Activated T-cell treated with anti-CD3 and anti-CD28 coated beads, Interleukin-2, amount 50 U/mL, for 72 hours (primary cell): ENCODE measurements at regions not wholly inside any gene's neighbourhood (a gene's known extent, or its start where the extent isn't known, plus 50 kb on each side); places are given as distances from the start of the nearest gene placed in this dataset.
"Not testable (repeated sequence)": the region's sequence is repeated elsewhere in the genome, so short reads cannot be mapped to it uniquely, and the experiment has no call there.

Experiments
- ATAC-seq, 2 donors: fragments of 150-1000 bp; cut with Tn5 transposase; replicated peaks in 1 of 2; 2 replicates each; pipeline ENCODE4 v1.10.0; 2021; ENCODE audit warnings: moderate library complexity in 2 of 2, mild to moderate bottlenecking in 1 of 2
- DNase-seq, 2 donors: peaks; one replicate each; pipeline ENCODE4 v3.0.0; 2021 to 2022; ENCODE audit warnings: mixed read lengths in 1 of 2
- H3K27ac Mint-ChIP-seq: one replicate; pipeline ENCODE4 v1.8.0; 2022; ENCODE audit warnings: mild to moderate bottlenecking, moderate library complexity, mixed read lengths
- H3K27me3 Mint-ChIP-seq: one replicate; pipeline ENCODE4 v1.8.0; 2022; ENCODE audit warnings: low read depth, mixed read lengths
- H3K36me3 Mint-ChIP-seq, 2 donors: one replicate each; pipeline ENCODE4 v1.8.0; 2022; ENCODE audit warnings: mixed read lengths in 2 of 2, mild to moderate bottlenecking in 1 of 2; ENCODE audit not compliant: insufficient read depth in 2 of 2
- H3K4me1 Mint-ChIP-seq: one replicate; pipeline ENCODE4 v1.8.0; 2022; ENCODE audit warnings: low read depth, mixed read lengths
- H3K4me3 Mint-ChIP-seq, 2 donors: one replicate each; pipeline ENCODE4 v1.8.0; 2022; ENCODE audit warnings: mild to moderate bottlenecking in 2 of 2, mixed read lengths in 2 of 2, moderate library complexity in 2 of 2
- H3K9me3 Mint-ChIP-seq, 2 donors: one replicate each; pipeline ENCODE4 v1.8.0; 2022; ENCODE audit warnings: mixed read lengths in 2 of 2

DNA sequence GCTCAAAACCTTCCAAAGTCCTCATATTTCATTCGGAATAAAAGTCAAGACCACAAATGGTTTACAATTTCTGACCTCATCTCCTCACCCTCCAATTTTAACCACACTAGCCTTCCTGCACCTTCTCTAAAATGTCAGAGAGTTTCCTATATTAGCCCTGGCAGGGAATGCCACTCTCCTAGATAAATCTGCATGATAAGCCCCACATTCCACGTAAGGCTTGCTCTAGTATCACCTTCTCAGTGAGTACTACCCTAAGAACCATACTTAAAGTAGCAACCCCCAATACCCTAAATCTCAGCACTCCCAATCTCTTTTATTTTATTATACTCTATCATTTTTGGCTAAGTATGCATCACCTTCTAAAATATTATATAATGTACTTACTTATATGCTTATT is 100.5 kb upstream of the SLITRK5 start:
- Mint-ChIP-seq H3K27ac (no peak overlapping the region), H3K4me3 (no peak overlapping the region), H3K27me3 (no peaks in the 10 kb centered on the region), H3K9me3 (peaks cover 7 to 12% of the 10 kb centered on the region in 2 donors), H3K4me1 (no peaks in the 10 kb centered on the region), H3K36me3 (no peaks in the 10 kb centered on the region)
- DNase-seq (no peak), ATAC-seq (no peak)

DNA sequence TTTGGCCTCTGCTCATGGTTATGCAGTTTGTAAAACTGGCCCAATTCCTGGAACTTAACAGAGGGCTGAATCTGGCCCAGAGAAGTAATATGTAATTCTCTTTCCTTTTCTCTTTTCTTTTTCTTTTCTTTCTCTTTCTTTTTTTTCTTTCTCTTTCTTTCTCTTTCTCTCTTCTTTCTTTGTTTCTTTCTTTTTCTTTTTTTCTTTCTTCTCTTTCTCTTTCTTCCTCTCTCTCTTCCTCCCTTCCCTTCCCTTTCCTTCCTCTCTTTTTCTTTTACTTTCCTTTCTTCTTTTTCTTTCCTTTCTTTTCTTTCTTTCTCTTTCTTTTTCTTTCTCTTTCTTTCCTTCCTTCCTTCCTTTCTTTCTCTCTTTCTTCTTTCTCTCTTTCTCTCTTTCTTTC is 88.8 kb upstream of the SLITRK5 start:
- H3K4me1 Mint-ChIP-seq, result no peaks in the 10 kb centered on the region
- peaks cover 8 to 19% of the 10 kb centered on the region in 2 donors for H3K9me3 Mint-ChIP-seq
- H3K27me3 Mint-ChIP-seq, result no peaks in the 10 kb centered on the region
- no peak overlapping the region for H3K4me3 Mint-ChIP-seq
- DNase-seq, result no peak
- ATAC-seq, result no peak
- H3K27ac Mint-ChIP-seq, result no peak overlapping the region
- H3K36me3 Mint-ChIP-seq, result no peaks in the 10 kb centered on the region

DNA sequence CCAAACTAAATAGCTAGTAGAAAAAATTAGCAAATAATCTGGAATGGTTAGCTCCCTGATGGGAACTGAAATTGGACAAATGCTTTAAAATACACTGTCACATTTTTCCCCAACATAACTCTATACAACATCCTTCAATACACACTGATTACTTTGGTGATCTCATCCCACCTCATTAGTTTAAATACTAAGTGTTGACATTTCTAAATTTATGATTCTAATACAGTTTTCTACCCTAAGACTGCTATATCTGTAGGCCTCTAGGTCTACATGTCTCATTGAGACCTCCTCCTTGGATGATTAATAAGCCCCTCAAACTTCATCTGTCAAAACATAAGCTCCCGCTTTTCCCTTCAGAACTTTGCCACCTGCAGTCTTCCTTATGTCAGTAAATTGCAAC is 80.7 kb upstream of the SLITRK5 start:
- ATAC-seq, result no peak
- no peaks in the 10 kb centered on the region for H3K36me3 Mint-ChIP-seq
- H3K4me1 Mint-ChIP-seq, result no peaks in the 10 kb centered on the region
- H3K9me3 Mint-ChIP-seq, result peaks cover 9 to 11% of the 10 kb centered on the region in 2 donors
- H3K4me3 Mint-ChIP-seq, result no peak overlapping the region
- no peaks in the 10 kb centered on the region for H3K27me3 Mint-ChIP-seq
- no peak for DNase-seq
- H3K27ac Mint-ChIP-seq, result no peak overlapping the region

DNA sequence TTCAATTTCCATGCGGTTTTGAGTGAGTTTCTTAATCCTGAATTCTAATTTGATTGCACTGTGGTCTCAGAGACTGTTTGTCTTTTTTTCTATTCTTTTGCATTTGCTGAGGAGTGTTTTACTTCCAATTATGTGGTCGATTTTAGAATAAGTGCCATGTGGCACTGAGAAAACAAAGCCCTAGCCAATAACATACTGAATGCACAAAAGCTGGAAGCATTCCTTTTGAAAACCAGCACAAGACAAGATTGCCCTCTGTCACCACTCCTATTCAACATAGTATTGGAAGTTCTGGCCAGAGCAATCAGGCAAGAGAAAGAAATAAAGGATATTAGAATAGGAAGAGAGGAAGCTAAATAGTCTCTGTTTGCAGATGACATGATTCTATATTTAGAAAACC is 66.7 kb upstream of the SLITRK5 start:
- not testable (repeated sequence) for DNase-seq, H3K27me3 Mint-ChIP-seq, H3K27ac Mint-ChIP-seq, H3K4me3 Mint-ChIP-seq, H3K4me1 Mint-ChIP-seq, ATAC-seq, H3K36me3 Mint-ChIP-seq
- H3K9me3 Mint-ChIP-seq, result peaks cover 9 to 18% of the 10 kb centered on the region in 2 donors

DNA sequence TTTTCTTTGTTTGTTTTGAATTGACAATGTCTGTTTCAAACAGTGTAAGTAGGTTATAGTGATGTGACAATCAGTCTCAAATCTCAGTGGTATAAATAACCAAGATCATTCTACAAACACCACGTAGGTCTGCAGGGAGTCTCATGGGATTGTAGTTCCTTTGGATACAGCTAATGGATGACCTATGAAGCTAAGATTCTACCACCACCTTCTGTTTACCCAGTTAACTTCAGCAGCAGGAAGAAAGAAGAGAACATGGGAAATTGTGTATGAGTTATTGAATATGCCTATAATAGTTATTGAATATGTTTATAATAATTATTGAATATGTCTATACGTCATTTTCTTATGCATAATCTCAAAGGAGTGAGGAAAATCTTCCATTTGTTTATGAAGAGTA is 63.9 kb upstream of the SLITRK5 start:
- Mint-ChIP-seq H3K4me3 (no peak overlapping the region), H3K27me3 (no peaks in the 10 kb centered on the region), H3K27ac (no peak overlapping the region), H3K36me3 (peaks cover 0 to 2% of the 10 kb centered on the region in 2 donors), H3K9me3 (peaks cover 10 to 14% of the 10 kb centered on the region in 2 donors), H3K4me1 (no peaks in the 10 kb centered on the region)
- ATAC-seq, result no peak
- DNase-seq, result no peak

DNA sequence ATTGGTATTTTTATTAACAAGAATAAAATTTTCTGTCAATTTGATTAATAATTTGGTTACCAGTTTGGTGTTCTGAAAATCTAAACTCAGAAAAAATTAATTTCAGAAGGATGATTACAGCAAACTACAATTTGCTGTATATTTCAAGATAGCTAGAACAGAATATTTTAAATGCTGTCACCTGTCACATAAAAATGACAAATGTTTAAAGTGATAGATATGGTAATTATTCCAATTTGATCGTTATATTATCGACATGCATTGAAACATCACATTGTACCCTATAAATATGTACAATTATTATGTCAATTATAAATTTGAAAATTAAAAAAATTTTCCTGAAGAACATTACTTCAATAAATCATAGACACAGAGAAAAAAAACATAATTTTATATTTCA is 56.9 kb upstream of the SLITRK5 start:
- Mint-ChIP-seq H3K4me1 (no peaks in the 10 kb centered on the region), H3K27ac (no peak overlapping the region), H3K27me3 (no peaks in the 10 kb centered on the region), H3K9me3 (peaks cover 0 to 3% of the 10 kb centered on the region in 2 donors), H3K36me3 (no peaks in the 10 kb centered on the region), H3K4me3 (no peak overlapping the region)
- ATAC-seq (no peak), DNase-seq (no peak)
